Daoy (cell line): ENCODE measurements at regions not wholly inside any gene's neighbourhood (a gene's known extent, or its start where the extent isn't known, plus 50 kb on each side); places are given as distances from the start of the nearest gene placed in this dataset.
A peak's percentile ranks its signal among the peaks of the same experiment; 100 is the strongest.

Experiments used
- DNase-seq: peaks from one replicate; pipeline ENCODE4 v3.0.0-alpha.2; 2015; ENCODE audit warnings: low read depth

DNA sequence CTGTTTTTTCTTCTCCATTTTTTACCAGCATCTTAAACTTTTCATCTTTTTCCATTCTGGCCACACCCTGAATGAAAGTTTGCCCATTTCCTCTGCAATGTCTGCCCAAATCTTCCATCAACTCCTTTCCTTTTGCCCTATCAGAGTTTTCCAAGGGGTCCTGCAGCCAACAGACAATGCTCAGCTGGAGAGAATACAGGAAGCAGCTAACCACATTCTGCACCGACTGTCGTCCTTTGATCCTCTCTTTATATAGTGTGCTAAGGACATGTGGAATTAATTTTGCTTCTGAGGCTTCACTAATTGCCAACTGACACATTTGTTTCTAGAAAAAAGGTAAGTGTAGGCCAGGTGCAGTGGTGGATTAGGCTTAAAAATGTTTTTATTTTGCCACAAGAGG is 50.5 kb upstream of the DLX2 start:
- no peak for DNase-seq

DNA sequence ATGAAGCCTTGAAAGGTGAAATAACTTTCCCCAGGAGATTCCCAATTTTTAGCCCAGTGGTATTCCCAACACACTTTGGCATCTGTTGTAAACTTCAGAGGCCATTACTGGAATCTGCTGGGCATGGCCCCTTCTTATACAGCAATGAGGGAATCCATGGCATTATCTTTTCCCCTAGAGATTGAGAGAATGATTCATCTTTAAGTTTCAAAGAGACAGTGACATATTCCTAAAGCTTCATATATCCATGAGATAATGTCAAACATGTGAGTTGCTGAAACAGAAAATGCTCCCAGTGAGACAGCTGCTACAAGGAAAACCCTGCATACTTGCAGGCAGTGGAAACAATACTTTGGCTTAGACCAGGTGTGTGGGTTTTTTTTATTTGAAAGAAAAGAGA is 51.1 kb upstream of the DLX2 start:
- DNase-seq: no peak

GRCh38 chr2:172155752-172156151 is 53.1 kb upstream of the DLX2 start:
- DNase-seq: no peak

GRCh38 chr2:172160839-172161238 is 58.1 kb upstream of the DLX2 start:
- DNase-seq: no peak

DNA sequence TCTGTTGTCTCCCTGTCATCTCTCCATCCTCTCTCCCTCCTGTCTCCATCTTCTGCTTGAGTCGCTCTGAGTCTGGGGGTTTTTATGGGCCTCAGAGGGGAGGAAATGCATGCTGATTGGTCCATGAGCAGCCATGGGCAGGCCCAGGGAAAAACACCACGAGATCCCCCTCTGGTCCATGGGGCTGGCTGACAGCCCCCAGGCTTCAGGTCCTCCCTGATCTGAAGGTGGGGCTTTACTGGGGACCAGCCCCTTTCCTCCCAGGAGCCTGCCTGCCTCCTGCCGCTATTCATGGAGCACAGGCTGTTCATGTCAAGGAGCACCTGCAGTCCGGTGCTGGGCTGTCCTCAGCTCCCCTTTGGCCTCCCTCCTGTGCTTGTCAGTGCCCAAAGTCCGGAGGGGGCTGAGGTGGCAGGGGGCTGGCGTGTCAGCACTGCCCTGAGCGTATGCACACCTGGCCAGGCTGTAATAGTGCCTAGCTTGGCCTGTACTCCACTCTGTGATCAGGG is 59.6 kb upstream of the DLX2 start:
- no peak for DNase-seq

GRCh38 chr2:172162739-172163336 is 60.1 kb upstream of the DLX2 start:
- no peak for DNase-seq

GRCh38 chr2:172168917-172169346 is 66.2 kb upstream of the DLX2 start:
- DNase-seq: no peak

DNA sequence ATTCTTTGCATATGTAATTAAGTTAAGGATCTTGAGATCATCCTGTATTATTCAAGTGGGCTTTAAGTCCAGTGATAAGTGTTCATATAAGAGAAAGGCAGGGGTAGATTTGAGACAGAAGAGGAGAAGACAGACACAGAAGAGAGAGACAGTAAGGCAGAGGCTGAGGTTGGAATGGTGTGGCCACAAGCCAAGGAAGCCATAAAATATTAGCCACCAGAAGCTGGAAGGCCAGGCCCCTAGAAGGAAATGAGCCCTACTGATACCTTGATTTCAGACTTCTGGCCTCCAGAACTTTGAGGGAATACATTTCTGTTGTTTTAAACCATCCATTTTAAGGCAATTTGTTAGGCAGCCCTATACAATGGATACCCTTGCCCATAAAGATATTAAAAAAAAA is 66.9 kb upstream of the DLX2 start:
- DNase-seq: no peak

DNA sequence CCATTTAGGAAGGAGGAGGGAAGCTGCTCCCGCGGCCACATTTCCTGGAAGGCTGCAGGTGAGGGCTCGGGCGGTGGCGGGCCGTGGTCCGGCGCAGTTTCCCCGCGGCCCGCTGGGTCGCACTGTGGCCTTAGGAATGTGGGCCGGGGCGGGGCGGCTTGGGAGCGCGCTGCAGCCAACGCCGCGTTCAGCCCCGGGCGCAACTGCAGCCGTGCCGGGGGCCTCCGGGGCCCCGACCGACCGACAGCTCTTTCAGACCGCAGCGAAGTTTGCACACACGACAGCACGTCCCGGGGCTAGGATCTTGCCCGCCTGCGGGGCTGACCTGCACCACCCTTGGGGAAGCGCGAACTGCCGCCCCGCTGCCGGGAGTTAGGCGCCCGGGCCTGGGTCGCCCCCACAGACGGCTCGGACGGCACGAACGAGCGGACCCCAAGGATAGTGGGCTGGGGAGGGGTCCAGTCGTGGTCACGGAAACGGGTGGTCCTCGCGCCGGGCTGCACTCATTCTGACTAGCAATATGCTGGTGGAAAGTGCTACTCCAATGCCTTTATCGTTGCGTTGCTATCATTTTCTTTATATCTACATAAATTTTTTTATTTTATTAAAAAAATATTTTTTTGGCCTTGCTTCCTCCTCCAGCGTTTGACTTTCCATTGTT is 69.9 kb upstream of the DLX2 start:
- peak; percentile 77 for DNase-seq

GRCh38 chr2:172173174-172173706 is 70.5 kb upstream of the DLX2 start:
- no peak for DNase-seq

- DNase-seq: no peak
These were observed 74.9 kb upstream of the DLX2 start for GRCh38 chr2:172177581-172177980.

GRCh38 chr2:172177996-172178395 is 75.3 kb upstream of the DLX2 start:
- DNase-seq: peak; percentile 72

- DNase-seq: peak; percentile 89
These were observed 76.5 kb upstream of the DLX2 start for GRCh38 chr2:172179045-172179701.

- DNase-seq: peak; percentile 51
These were observed 79.1 kb upstream of the DLX2 start for GRCh38 chr2:172181840-172182239.

GRCh38 chr2:172182624-172183023 is 79.9 kb upstream of the DLX2 start:
- DNase-seq: no peak

GRCh38 chr2:172193331-172194089 is 90.8 kb upstream of the DLX2 start:
- no peak for DNase-seq

DNA sequence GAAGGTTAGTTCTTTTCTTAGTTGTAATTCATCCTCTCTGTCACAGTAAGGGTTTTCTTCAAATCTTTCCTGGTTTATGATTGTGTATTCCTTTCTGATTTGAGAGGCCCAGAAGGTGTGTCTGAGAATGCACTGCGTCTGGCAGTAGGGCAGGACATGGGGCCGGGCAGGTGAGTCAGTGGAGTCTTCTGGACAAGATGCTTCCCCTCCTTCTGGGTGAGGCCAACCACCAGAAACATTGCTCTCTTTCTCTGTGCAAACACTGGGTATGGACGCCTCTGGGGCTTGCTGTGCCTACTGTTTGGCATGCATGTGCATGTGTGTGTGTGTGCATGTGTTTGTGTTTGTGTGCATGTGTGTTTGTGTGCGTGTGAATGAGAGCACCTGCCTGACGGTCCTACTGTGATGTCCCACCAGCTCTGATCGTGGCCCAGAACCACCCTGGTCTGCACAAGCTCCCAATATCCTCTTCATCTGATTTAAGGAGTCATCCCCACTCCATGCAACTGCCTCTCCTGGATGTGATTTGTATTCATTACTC is 93.2 kb upstream of the DLX2 start:
- no peak for DNase-seq

- DNase-seq: peak; percentile 65
These were observed 94.2 kb upstream of the DLX2 start for GRCh38 chr2:172196768-172197431.

- no peak for DNase-seq
These were observed 95.7 kb upstream of the DLX2 start for GRCh38 chr2:172198361-172198760.

DNA sequence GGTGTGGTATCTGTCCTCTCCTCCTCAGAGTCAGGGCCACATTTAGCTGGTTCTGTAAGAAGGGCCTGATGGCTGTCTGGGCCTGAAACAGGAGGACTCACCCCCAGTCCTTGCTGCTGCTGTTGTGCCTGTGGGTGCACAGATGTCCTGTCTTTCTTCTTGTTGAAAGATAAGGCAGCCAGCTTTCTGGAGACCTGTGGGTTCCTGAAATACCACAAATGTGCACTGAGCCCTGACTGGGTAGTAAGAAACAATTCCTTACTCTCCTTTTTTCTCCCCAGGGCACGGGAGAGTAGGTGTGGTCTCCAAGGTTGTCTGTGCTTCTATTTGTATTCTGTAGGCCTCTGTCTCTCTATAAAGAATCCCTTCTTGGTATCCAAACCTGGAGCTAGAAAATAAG is 96.2 kb upstream of the DLX2 start:
- DNase-seq: no peak

DNA sequence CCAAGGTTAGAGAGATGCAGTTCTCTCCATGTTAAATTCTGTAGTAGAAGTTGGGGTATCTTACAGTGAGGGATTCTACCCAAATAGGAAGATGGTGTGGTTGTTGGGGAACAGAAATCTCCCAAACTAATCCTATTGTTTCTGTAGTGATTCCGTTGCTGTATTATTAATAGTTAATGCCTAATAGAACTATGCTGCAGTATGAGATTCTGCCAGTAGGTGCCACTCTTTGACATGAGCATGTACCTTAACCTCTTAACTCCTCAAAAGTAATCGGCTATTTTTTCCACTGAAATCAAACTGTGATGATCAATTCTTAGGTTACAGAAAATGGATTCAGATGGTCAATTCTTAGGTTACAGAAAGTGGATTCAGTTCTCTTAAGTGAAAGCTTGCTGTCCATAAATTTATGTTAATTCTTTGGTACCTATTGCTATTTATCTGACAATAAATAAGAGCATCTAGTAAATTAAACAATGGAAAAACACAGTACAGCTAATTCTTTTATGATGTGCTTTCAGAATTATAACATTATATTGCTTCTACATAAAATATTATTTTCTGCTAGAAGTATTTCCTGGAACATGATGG is 97.9 kb upstream of the DLX2 start:
- no peak for DNase-seq
